Nephron (organoid): ENCODE measurements at regions not wholly inside any gene's neighbourhood (a gene's known extent, or its start where the extent isn't known, plus 50 kb on each side); places are given as distances from the start of the nearest gene placed in this dataset.

Experiments used
- H3K27ac Mint-ChIP-seq, 3 experiments: 2 replicates each; pipeline ENCODE4 v1.8.0; 2020; ENCODE audit warnings: mixed read lengths in 3 of 3, mild to moderate bottlenecking in 2 of 3, moderate library complexity in 1 of 3
- H3K27me3 Mint-ChIP-seq: 2 replicates; pipeline ENCODE4 v1.8.0; 2021; ENCODE audit warnings: low read depth, mild to moderate bottlenecking, moderate library complexity, mixed read lengths
- H3K36me3 Mint-ChIP-seq: 2 replicates; pipeline ENCODE4 v1.8.0; 2020; ENCODE audit warnings: low read depth, mixed read lengths
- H3K4me1 Mint-ChIP-seq: 2 replicates; pipeline ENCODE4 v1.8.0; 2020; ENCODE audit warnings: mixed read lengths
- H3K4me3 Mint-ChIP-seq, 3 experiments: 2 replicates each; pipeline ENCODE4 v1.8.0; 2020; ENCODE audit warnings: mild to moderate bottlenecking in 3 of 3, mixed read lengths in 3 of 3, moderate library complexity in 2 of 3
- H3K9me3 Mint-ChIP-seq: 2 replicates; pipeline ENCODE4 v1.8.0; 2020; ENCODE audit warnings: mixed read lengths
- CTCF ChIP-seq, 3 experiments: fragments of 200-600 bp; sonication (generic); IDR thresholded peaks; one replicate each; pipeline ENCODE4 v1.5.0; 2021; ENCODE audit warnings: antibody characterized with exemption in 3 of 3; ENCODE audit not compliant: unreplicated experiment in 3 of 3

GRCh38 chr2:234674781-234675201 lies 177.9 kb upstream of the ARL4C start:
- H3K4me1 Mint-ChIP-seq = peaks cover 28% of the 10 kb centered on the region
- peak overlapping the region in 1 of 3 experiments; percentile 5 for H3K4me3 Mint-ChIP-seq
- peaks cover 10% of the 10 kb centered on the region for H3K9me3 Mint-ChIP-seq
- H3K36me3 Mint-ChIP-seq = no peaks in the 10 kb centered on the region
- peak overlapping the region; percentile 58 to 68 (median 67) for H3K27ac Mint-ChIP-seq
- H3K27me3 Mint-ChIP-seq = peaks cover 8% of the 10 kb centered on the region
- TF ChIP-seq CTCF (IDR thresholded peaks at IDR 0.05; ENCODE audit: unreplicated experiment in 3 of 3) = no peak

- Mint-ChIP-seq H3K9me3 (peaks cover 10% of the 10 kb centered on the region), H3K36me3 (no peaks in the 10 kb centered on the region), H3K4me3 (peak overlapping the region in 1 of 3 experiments; percentile 4), H3K27me3 (peaks cover 12% of the 10 kb centered on the region), H3K27ac (peak overlapping the region in 2 of 3 experiments; percentile 58 to 67), H3K4me1 (peaks cover 28% of the 10 kb centered on the region)
- TF ChIP-seq CTCF (IDR thresholded peaks at IDR 0.05; ENCODE audit: unreplicated experiment in 3 of 3) = no peak
Measured at GRCh38 chr2:234673961-234674759, 177.3 kb upstream of the ARL4C start.

GRCh38 chr2:234673501-234673900 lies 176.6 kb upstream of the ARL4C start:
- H3K36me3 Mint-ChIP-seq = no peaks in the 10 kb centered on the region

GRCh38 chr2:234672498-234673150 lies 175.7 kb upstream of the ARL4C start:
- Mint-ChIP-seq H3K4me3 (no peak overlapping the region), H3K27me3 (peaks cover 12% of the 10 kb centered on the region), H3K36me3 (no peaks in the 10 kb centered on the region), H3K27ac (peak overlapping the region in 1 of 3 experiments; percentile 8), H3K4me1 (peaks cover 28% of the 10 kb centered on the region), H3K9me3 (peaks cover 10% of the 10 kb centered on the region)
- TF ChIP-seq CTCF (IDR thresholded peaks at IDR 0.05; ENCODE audit: unreplicated experiment in 3 of 3) = no peak

More at GRCh38 chr2:234673501-234673900, 176.6 kb upstream of the ARL4C start:
- Mint-ChIP-seq H3K27ac (no peak overlapping the region), H3K4me1 (peaks cover 28% of the 10 kb centered on the region), H3K9me3 (peaks cover 10% of the 10 kb centered on the region), H3K4me3 (no peak overlapping the region), H3K27me3 (peaks cover 12% of the 10 kb centered on the region)
- TF ChIP-seq CTCF (IDR thresholded peaks at IDR 0.05; ENCODE audit: unreplicated experiment in 3 of 3) = no peak

- H3K9me3 Mint-ChIP-seq = peaks cover 10% of the 10 kb centered on the region
- TF ChIP-seq CTCF (IDR thresholded peaks at IDR 0.05; ENCODE audit: unreplicated experiment in 3 of 3) = no peak
- H3K27ac Mint-ChIP-seq = peak overlapping the region in 1 of 3 experiments; percentile 67
- H3K36me3 Mint-ChIP-seq = no peaks in the 10 kb centered on the region
- peaks cover 12% of the 10 kb centered on the region for H3K27me3 Mint-ChIP-seq
- H3K4me3 Mint-ChIP-seq = no peak overlapping the region
- H3K4me1 Mint-ChIP-seq = peaks cover 25% of the 10 kb centered on the region
Measured at GRCh38 chr2:234671716-234672115, 174.8 kb upstream of the ARL4C start.
